ENCODE measurements at regions not wholly inside any gene's neighbourhood (a gene's known extent, or its start where the extent isn't known, plus 50 kb on each side); places are given as distances from the start of the nearest gene placed in this dataset.

DNA sequence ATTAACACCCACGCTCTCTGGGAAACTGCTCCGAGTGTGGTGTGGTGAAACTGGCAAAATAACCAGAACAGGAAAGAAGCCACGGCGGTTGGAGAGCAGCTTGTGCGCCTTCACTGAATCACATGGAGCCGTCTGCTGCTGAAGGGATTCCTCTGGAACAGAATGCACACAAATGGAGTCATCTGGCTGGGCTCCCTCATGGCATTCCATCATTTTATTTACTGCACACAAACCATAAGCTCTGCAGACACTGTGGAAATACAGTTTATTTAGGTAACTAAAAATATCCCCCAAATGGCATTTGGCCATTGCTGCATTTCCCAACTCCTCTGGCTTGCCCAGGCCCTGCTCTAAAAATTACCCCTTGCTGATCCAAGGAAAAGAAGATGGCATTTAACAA lies 187.0 kb upstream of the S100G start:
- Histone ChIP-seq H2AK5ac (ENCODE audit: low read length) (no peak overlapping the region), H2BK5ac (ENCODE audit: low read length) (no peak overlapping the region), H3K4me2 (ENCODE audit: low read length) (no peak overlapping the region), H3K27ac (ENCODE audit: low read depth, low read length) (no peak overlapping the region), H3K9ac (ENCODE audit: low read length) (no peak overlapping the region), H3K36me3 (ENCODE audit: control insufficient read depth, insufficient read depth, low read length) (no peaks in the 10 kb centered on the region), H4K5ac (ENCODE audit: low read length) (no peak overlapping the region), H2BK120ac (ENCODE audit: low read depth, low read length) (no peak overlapping the region), H3K27me3 (ENCODE audit: insufficient read depth, low read length, poor library complexity) (no peaks in the 10 kb centered on the region), H3K4me1 (ENCODE audit: control insufficient read depth, low read depth, low read length) (peaks cover 2% of the 10 kb centered on the region), H3K18ac (ENCODE audit: low read length) (peak overlapping the region; percentile 80), H3K79me2 (ENCODE audit: control insufficient read depth, insufficient read depth, low read length) (no peaks in the 10 kb centered on the region), H3K56ac (ENCODE audit: low read length) (no peak overlapping the region), H3K79me1 (ENCODE audit: low read length) (no peaks in the 10 kb centered on the region), H3K23ac (ENCODE audit: low read length) (no peak overlapping the region), H2BK15ac (replicated peaks; ENCODE audit: low read depth) (no peak overlapping the region), H3K4ac (ENCODE audit: low read depth, low read length) (no peak overlapping the region), H4K8ac (ENCODE audit: low read depth, low read length) (no peak overlapping the region), H3K4me3 (ENCODE audit: low read length) (no peak overlapping the region)
- WGBS (ENCODE audit: extremely low coverage, insufficient coverage, low lambda C conversion rate), result no CpG with 5 or more reads among the region's 6 CpGs
- DNase-seq, result no peak

DNA sequence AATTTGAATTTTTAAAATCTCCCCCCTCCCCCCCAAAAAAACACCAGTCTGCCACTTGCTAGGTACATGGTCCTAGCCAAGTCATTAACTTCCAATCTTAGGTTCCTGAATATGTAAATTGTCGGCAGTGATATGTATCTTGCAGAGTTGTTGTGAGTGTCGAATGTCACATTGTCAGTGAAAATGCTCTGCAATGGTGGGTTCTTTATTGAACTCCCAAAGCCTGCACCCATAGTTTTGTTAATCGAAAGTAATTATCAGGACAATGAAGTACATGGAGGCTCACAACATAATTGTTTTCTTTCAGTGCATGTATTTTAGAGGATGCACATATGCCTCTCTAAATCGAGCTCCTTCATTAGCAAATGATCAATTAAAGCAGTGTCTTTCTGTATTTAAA lies 185.6 kb upstream of the S100G start:
- Histone ChIP-seq H3K4me3 (ENCODE audit: low read length) (no peak overlapping the region), H3K4me1 (ENCODE audit: control insufficient read depth, low read depth, low read length) (peaks cover 2% of the 10 kb centered on the region), H3K4ac (ENCODE audit: low read depth, low read length) (no peak overlapping the region), H3K36me3 (ENCODE audit: control insufficient read depth, insufficient read depth, low read length) (no peaks in the 10 kb centered on the region), H3K9ac (ENCODE audit: low read length) (no peak overlapping the region), H3K56ac (ENCODE audit: low read length) (no peak overlapping the region), H3K79me2 (ENCODE audit: control insufficient read depth, insufficient read depth, low read length) (no peaks in the 10 kb centered on the region), H2BK15ac (replicated peaks; ENCODE audit: low read depth) (no peak overlapping the region), H2BK5ac (ENCODE audit: low read length) (no peak overlapping the region), H3K23ac (ENCODE audit: low read length) (no peak overlapping the region), H2BK120ac (ENCODE audit: low read depth, low read length) (no peak overlapping the region), H3K27me3 (ENCODE audit: insufficient read depth, low read length, poor library complexity) (no peaks in the 10 kb centered on the region), H3K4me2 (ENCODE audit: low read length) (no peak overlapping the region), H2AK5ac (ENCODE audit: low read length) (no peak overlapping the region), H3K27ac (ENCODE audit: low read depth, low read length) (no peak overlapping the region), H3K79me1 (ENCODE audit: low read length) (no peaks in the 10 kb centered on the region), H4K8ac (ENCODE audit: low read depth, low read length) (no peak overlapping the region), H4K5ac (ENCODE audit: low read length) (no peak overlapping the region), H3K18ac (ENCODE audit: low read length) (no peak overlapping the region)
- DNase-seq, result peak; percentile 45
- WGBS (ENCODE audit: extremely low coverage, insufficient coverage, low lambda C conversion rate), result no CpG with 5 or more reads among the region's 4 CpGs

DNA sequence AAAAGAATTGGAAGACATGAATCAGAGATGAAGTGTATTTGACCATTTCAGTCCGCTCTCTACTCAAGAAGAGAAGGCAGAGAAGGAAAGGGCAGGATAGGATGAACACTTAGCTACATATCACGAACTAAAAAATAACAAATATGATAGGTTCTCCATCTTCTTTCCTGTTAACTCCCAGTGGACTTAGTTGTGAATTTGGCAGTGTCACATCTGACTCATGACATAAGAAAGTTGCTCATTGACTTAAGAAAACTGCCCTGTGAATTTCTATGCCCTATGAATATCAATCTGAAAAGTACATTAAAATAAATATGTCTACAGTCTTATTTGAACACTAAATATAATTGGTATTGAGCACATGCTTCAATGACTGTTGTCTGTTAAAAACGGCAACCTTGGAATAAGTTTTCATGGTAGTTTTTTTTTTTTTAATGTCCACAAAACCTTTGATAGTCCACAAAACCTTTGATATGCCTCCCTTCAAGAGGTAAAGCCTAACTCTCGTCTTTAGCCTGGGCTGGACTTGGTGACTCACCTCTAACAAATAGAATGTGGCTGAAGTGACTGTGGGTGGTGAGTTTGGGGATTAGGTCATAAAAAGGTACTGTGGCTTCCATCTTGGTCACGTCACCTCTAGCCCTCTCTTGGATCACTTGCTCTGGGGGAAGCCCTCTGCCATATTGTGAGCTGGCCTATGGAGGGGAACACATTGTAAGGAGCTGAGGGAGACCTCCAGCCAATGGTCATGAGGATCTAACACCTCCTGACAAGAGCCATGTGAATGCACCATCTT lies 184.7 kb upstream of the S100G start:
- Histone ChIP-seq H2AK5ac (ENCODE audit: low read length) (no peak overlapping the region), H3K36me3 (ENCODE audit: control insufficient read depth, insufficient read depth, low read length) (no peaks in the 10 kb centered on the region)
- WGBS (ENCODE audit: extremely low coverage, insufficient coverage, low lambda C conversion rate), result no CpG with 5 or more reads among the region's 5 CpGs

DNA sequence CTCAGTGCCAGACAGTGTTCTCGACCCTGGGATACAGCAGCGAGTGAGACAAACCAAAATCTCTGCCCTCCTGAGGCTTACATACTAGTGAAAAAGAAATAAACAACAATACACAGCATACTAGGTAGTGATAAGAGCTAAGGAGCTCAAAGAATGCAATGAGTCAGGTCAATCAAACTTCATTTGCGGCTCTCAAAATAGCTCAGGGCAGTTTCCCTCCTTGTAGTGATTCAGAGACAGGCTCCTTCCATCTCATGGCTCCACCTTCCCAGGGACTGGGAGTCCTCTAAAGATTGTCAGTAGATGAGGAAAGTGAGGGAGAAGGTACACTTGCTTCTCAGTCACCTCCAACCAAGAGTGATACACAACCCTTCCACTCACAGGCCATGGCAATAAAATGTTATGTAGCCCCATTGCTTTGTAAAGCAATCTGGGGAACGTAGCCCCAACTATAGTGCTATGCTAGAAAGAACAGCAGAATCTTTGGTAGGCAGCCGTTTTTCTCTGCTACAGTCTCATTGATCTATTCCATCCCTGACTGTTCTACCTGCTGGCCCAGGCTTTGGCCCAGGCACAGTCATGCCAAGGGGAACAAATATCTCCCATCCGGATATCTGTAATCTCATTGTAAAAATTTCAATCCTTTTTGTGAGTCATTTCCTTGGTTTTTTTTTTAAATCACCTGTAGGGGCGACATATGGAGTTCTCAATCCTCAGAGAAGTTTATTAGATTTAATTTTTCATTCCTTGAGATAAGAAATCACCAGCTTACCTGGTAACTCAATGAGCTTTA lies 183.1 kb upstream of the S100G start:
- no peak overlapping the region for H3K27ac ChIP-seq (ENCODE audit: low read depth, low read length)
- H3K79me2 ChIP-seq (ENCODE audit: control insufficient read depth, insufficient read depth, low read length), result no peaks in the 10 kb centered on the region
- peak overlapping the region; percentile 84 for H3K18ac ChIP-seq (ENCODE audit: low read length)
- H3K56ac ChIP-seq (ENCODE audit: low read length), result peak overlapping the region; percentile 5
- H3K4me1 ChIP-seq (ENCODE audit: control insufficient read depth, low read depth, low read length), result peaks cover 2% of the 10 kb centered on the region
- no peak overlapping the region for H3K4me3 ChIP-seq (ENCODE audit: low read length)
- H3K23ac ChIP-seq (ENCODE audit: low read length), result no peak overlapping the region
- no peak overlapping the region for H4K5ac ChIP-seq (ENCODE audit: low read length)
- no peaks in the 10 kb centered on the region for H3K36me3 ChIP-seq (ENCODE audit: control insufficient read depth, insufficient read depth, low read length)
- H2AK5ac ChIP-seq (ENCODE audit: low read length), result no peak overlapping the region
- H3K9ac ChIP-seq (ENCODE audit: low read length), result no peak overlapping the region
- WGBS (ENCODE audit: extremely low coverage, insufficient coverage, low lambda C conversion rate), result no CpG with 5 or more reads among the region's 7 CpGs
- peak; percentile 79 for DNase-seq
- H3K79me1 ChIP-seq (ENCODE audit: low read length), result no peaks in the 10 kb centered on the region
- H3K4me2 ChIP-seq (ENCODE audit: low read length), result no peak overlapping the region
- H2BK120ac ChIP-seq (ENCODE audit: low read depth, low read length), result peak overlapping the region; percentile 12
- H3K4ac ChIP-seq (ENCODE audit: low read depth, low read length), result no peak overlapping the region
- H3K27me3 ChIP-seq (ENCODE audit: insufficient read depth, low read length, poor library complexity), result no peaks in the 10 kb centered on the region
- no peak overlapping the region for H2BK15ac ChIP-seq (replicated peaks; ENCODE audit: low read depth)
- H4K8ac ChIP-seq (ENCODE audit: low read depth, low read length), result no peak overlapping the region
- no peak overlapping the region for H2BK5ac ChIP-seq (ENCODE audit: low read length)

More for the DNA sequence above, 184.7 kb upstream of the S100G start:
- Histone ChIP-seq H3K4ac (ENCODE audit: low read depth, low read length) (peak overlapping the region; percentile 70), H3K9ac (ENCODE audit: low read length) (no peak overlapping the region), H3K79me2 (ENCODE audit: control insufficient read depth, insufficient read depth, low read length) (no peaks in the 10 kb centered on the region), H4K8ac (ENCODE audit: low read depth, low read length) (no peak overlapping the region), H3K79me1 (ENCODE audit: low read length) (no peaks in the 10 kb centered on the region), H3K4me2 (ENCODE audit: low read length) (no peak overlapping the region), H3K4me1 (ENCODE audit: control insufficient read depth, low read depth, low read length) (peaks cover 2% of the 10 kb centered on the region), H3K4me3 (ENCODE audit: low read length) (no peak overlapping the region), H2BK120ac (ENCODE audit: low read depth, low read length) (no peak overlapping the region), H3K18ac (ENCODE audit: low read length) (no peak overlapping the region), H3K27me3 (ENCODE audit: insufficient read depth, low read length, poor library complexity) (no peaks in the 10 kb centered on the region), H4K5ac (ENCODE audit: low read length) (no peak overlapping the region), H2BK15ac (replicated peaks; ENCODE audit: low read depth) (no peak overlapping the region), H3K23ac (ENCODE audit: low read length) (no peak overlapping the region), H3K27ac (ENCODE audit: low read depth, low read length) (no peak overlapping the region), H3K56ac (ENCODE audit: low read length) (no peak overlapping the region), H2BK5ac (ENCODE audit: low read length) (no peak overlapping the region)
- DNase-seq, result peak; percentile 38

DNA sequence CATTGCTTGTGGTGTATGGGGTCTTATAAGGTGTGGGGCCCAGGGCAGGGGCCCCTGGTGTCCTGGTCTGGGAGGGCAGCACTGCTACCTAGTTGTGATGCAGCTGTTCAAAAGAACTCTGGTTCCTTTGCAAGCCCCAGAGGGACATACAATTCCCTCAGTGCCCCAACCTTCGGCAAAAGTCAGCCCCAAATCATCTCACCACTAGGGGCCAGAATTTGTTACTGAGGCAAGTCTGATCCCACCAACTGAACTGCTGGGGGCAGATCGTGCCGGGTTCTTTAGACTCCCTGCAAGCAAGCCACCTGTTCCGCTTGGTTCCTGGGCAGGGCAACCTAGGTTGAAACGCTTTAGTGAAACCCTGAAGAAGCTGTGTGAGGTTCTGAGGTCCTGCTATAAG lies 180.1 kb upstream of the S100G start:
- WGBS (ENCODE audit: extremely low coverage, insufficient coverage, low lambda C conversion rate), result no CpG with 5 or more reads among the region's 5 CpGs

More for the DNA sequence above, 180.1 kb upstream of the S100G start:
- peak; percentile 47 for DNase-seq
- no peaks in the 10 kb centered on the region for H3K27me3 ChIP-seq (ENCODE audit: insufficient read depth, low read length, poor library complexity)
- no peak overlapping the region for H2BK120ac ChIP-seq (ENCODE audit: low read depth, low read length)
- H3K79me1 ChIP-seq (ENCODE audit: low read length), result no peaks in the 10 kb centered on the region
- H4K5ac ChIP-seq (ENCODE audit: low read length), result no peak overlapping the region
- H3K79me2 ChIP-seq (ENCODE audit: control insufficient read depth, insufficient read depth, low read length), result no peaks in the 10 kb centered on the region
- no peak overlapping the region for H3K27ac ChIP-seq (ENCODE audit: low read depth, low read length)
- no peaks in the 10 kb centered on the region for H3K36me3 ChIP-seq (ENCODE audit: control insufficient read depth, insufficient read depth, low read length)
- no peak overlapping the region for H3K4me3 ChIP-seq (ENCODE audit: low read length)
- no peak overlapping the region for H2AK5ac ChIP-seq (ENCODE audit: low read length)
- H3K18ac ChIP-seq (ENCODE audit: low read length), result no peak overlapping the region
- peaks cover 2% of the 10 kb centered on the region for H3K4me1 ChIP-seq (ENCODE audit: control insufficient read depth, low read depth, low read length)
- no peak overlapping the region for H3K9ac ChIP-seq (ENCODE audit: low read length)
- H3K4me2 ChIP-seq (ENCODE audit: low read length), result no peak overlapping the region
- no peak overlapping the region for H3K4ac ChIP-seq (ENCODE audit: low read depth, low read length)
- no peak overlapping the region for H4K8ac ChIP-seq (ENCODE audit: low read depth, low read length)
- H2BK15ac ChIP-seq (replicated peaks; ENCODE audit: low read depth), result no peak overlapping the region
- H2BK5ac ChIP-seq (ENCODE audit: low read length), result no peak overlapping the region
- no peak overlapping the region for H3K23ac ChIP-seq (ENCODE audit: low read length)
- no peak overlapping the region for H3K56ac ChIP-seq (ENCODE audit: low read length)
